Transverse colon (tissue), 4 donors: ENCODE measurements at regions not wholly inside any gene's neighbourhood (a gene's known extent, or its start where the extent isn't known, plus 50 kb on each side); places are given as distances from the start of the nearest gene placed in this dataset.

Experiments
- DNase-seq: peaks from one replicate; pipeline ENCODE4 v3.0.0-alpha.2; 2019
- H3K27ac ChIP-seq, 4 donors: fragments of 200-600 bp; sonication (generic); 2 replicates each; pipeline ENCODE4 v1.5.1; 2016 to 2018; ENCODE audit warnings: inconsistent platforms in 4 of 4
- H3K27me3 ChIP-seq: fragments of 200-600 bp; sonication (generic); 2 replicates; pipeline ENCODE4 v1.5.1; 2017; ENCODE audit warnings: inconsistent platforms
- H3K36me3 ChIP-seq, 4 donors: fragments of 200-600 bp; sonication (generic); 2 replicates each; pipeline ENCODE4 v1.5.1; 2017 to 2019; ENCODE audit warnings: inconsistent platforms in 4 of 4
- H3K4me1 ChIP-seq, 4 donors: fragments of 200-600 bp; sonication (generic); 2 replicates each; pipeline ENCODE4 v1.5.1; 2017 to 2020; ENCODE audit warnings: inconsistent platforms in 4 of 4
- H3K4me3 ChIP-seq, 4 donors: fragments of 200-600 bp; sonication (generic); 1 replicate in 1 of 4; 2 replicates in 3 of 4; pipeline versions ENCODE4 v1.5.1 to v1.6.1; 2017 to 2019; ENCODE audit warnings: inconsistent platforms in 4 of 4
- H3K9me3 ChIP-seq, 2 donors: fragments of 200-600 bp; sonication (generic); 2 replicates each; pipeline ENCODE4 v1.5.1; 2017 to 2019; ENCODE audit warnings: inconsistent platforms in 2 of 2
- CTCF ChIP-seq, 5 experiments: fragments of 200-600 bp in 3 of 5; fragments of 450-650 bp in 2 of 5; sonication (generic) in 3 of 5; IDR thresholded peaks; 1 replicate in 2 of 5; 2 replicates in 3 of 5; pipeline ENCODE4 v1.5.1; 2016 to 2017; ENCODE audit warnings: antibody characterized with exemption in 5 of 5, inconsistent platforms in 3 of 5, mild to moderate bottlenecking in 2 of 5, moderate library complexity in 1 of 5
- EP300 ChIP-seq: sonication (generic); formaldehyde crosslinking; IDR thresholded peaks from one replicate; pipeline ENCODE4 v1.6.1; 2017; ENCODE audit warnings: antibody characterized with exemption, low read depth
- POLR2A ChIP-seq: fragments of 450-650 bp; IDR thresholded peaks from one replicate; pipeline ENCODE4 v1.6.1; 2016; ENCODE audit warnings: antibody characterized with exemption, mild to moderate bottlenecking, moderate library complexity
- POLR2AphosphoS5 ChIP-seq, 3 donors: sonication (generic); formaldehyde crosslinking; IDR thresholded peaks; one replicate each; pipeline ENCODE4 v1.6.1; 2016; ENCODE audit warnings: antibody characterized with exemption in 3 of 3
- WGBS, 2 donors: methylation state at CpG; one replicate each; pipeline ENCODE4 v1.1.5; 2018; ENCODE audit warnings: low coverage in 1 of 2; 5-methylcytosine and 5-hydroxymethylcytosine counted together
- in situ Hi-C, 4 donors: fragments of 200-750 bp; cut with MboI; loops; one replicate each; pipeline versions ENCODE4 v1.15.0 to v1.15.1; 2017; ENCODE audit warnings: low sequenced_read_pairs in 3 of 4, low pct_ligation_motif_present in 1 of 4, low pct_unique_long_range_greater_than_20kb in 1 of 4
- intact Hi-C: fragments of 100-400 bp; cut with DNase I; formaldehyde crosslinking; loops from one replicate; pipeline ENCODE4 v1.15.1; 2023; ENCODE audit warnings: low total_unique reads

- Histone ChIP-seq H3K4me1 (no peaks in the 10 kb centered on the region), H3K36me3 (no peaks in the 10 kb centered on the region), H3K4me3 (no peak overlapping the region), H3K27me3 (peaks cover 8% of the 10 kb centered on the region), H3K9me3 (no peaks in the 10 kb centered on the region), H3K27ac (no peak overlapping the region)
- no peak for TF ChIP-seq POLR2A
- TF ChIP-seq POLR2AphosphoS5 (IDR thresholded peaks at IDR 0.05), result no peak
- in situ Hi-C loops (no loop called here), intact Hi-C loops (no loop called here)
- WGBS, 2 donors, result 75 to 77% methylated on average over 6 of the region's 6 CpGs
- no peak for DNase-seq
Observed at GRCh38 chr13:111401151-111401550, 80.7 kb downstream of the TEX29 start.

GRCh38 chr13:111401755-111402154 is 81.3 kb downstream of the TEX29 start:
- WGBS, 2 donors, result 80% methylated on average over 14 of the region's 14 CpGs; no CpG with 5 or more reads in 1 of the 2 donors
- in situ Hi-C loops, result no loop called here

DNA sequence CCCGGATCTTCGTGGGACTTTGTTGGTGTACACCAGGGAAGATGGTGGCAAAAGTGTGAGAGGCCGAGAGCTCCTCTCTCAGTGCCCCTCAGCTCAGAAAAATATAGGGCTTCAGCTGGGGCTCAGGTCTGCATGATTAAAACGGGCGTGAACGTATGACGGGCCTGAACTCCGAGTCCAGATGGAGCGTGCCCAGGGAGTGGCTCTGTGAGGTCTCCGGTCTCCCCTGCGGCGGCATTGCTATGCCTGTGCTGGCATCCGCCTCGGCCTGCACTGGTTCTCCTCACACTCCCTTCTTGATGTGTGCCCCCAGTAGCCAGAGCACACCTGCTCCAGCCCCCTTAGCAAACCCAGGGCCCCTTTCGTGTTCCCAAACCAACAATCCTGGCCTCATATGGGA is 82.0 kb downstream of the TEX29 start:
- no peak overlapping the region for H3K4me3 ChIP-seq
- H3K9me3 ChIP-seq, result no peaks in the 10 kb centered on the region
- DNase-seq, result no peak
- H3K36me3 ChIP-seq, result no peaks in the 10 kb centered on the region
- WGBS, 2 donors, result 84% methylated on average over 13 of the region's 15 CpGs; no CpG with 5 or more reads in 1 of the 2 donors
- peaks cover 10% of the 10 kb centered on the region for H3K27me3 ChIP-seq
- intact Hi-C loops (no loop called here), in situ Hi-C loops (no loop called here)
- no peak for TF ChIP-seq POLR2A
- TF ChIP-seq POLR2AphosphoS5 (IDR thresholded peaks at IDR 0.05), result no peak
- H3K27ac ChIP-seq, result no peak overlapping the region
- no peaks in the 10 kb centered on the region for H3K4me1 ChIP-seq

More at GRCh38 chr13:111401755-111402154, 81.3 kb downstream of the TEX29 start:
- Histone ChIP-seq H3K9me3 (no peaks in the 10 kb centered on the region), H3K27me3 (peaks cover 10% of the 10 kb centered on the region), H3K4me3 (no peak overlapping the region), H3K36me3 (no peaks in the 10 kb centered on the region), H3K27ac (no peak overlapping the region), H3K4me1 (no peaks in the 10 kb centered on the region)
- intact Hi-C loops, result no loop called here
- DNase-seq, result no peak
- TF ChIP-seq POLR2A (no peak), EP300 (no peak), POLR2AphosphoS5 (IDR thresholded peaks at IDR 0.05) (no peak), CTCF (IDR thresholded peaks at IDR 0.05) (no peak)

GRCh38 chr13:111403266-111403665 is 82.8 kb downstream of the TEX29 start:
- H3K27ac ChIP-seq, result no peak overlapping the region
- intact Hi-C loops, result no loop called here
- peaks cover 10% of the 10 kb centered on the region for H3K27me3 ChIP-seq
- WGBS, 2 donors, result 91% methylated on average over 9 of the region's 10 CpGs; no CpG with 5 or more reads in 1 of the 2 donors
- in situ Hi-C loops, result no loop called here
- TF ChIP-seq EP300, result no peak
- no peak for TF ChIP-seq CTCF (IDR thresholded peaks at IDR 0.05)
- TF ChIP-seq POLR2AphosphoS5 (IDR thresholded peaks at IDR 0.05), result no peak
- no peak overlapping the region for H3K4me3 ChIP-seq
- no peaks in the 10 kb centered on the region for H3K4me1 ChIP-seq
- DNase-seq, result no peak
- H3K9me3 ChIP-seq, result no peaks in the 10 kb centered on the region
- H3K36me3 ChIP-seq, result no peaks in the 10 kb centered on the region

- in situ Hi-C loops, result no loop called here
- H3K4me1 ChIP-seq, result peaks cover 0 to under 1% (median 0%) of the 10 kb centered on the region in 4 donors
- TF ChIP-seq POLR2AphosphoS5 (IDR thresholded peaks at IDR 0.05), result no peak
- H3K27me3 ChIP-seq, result peaks cover 19% of the 10 kb centered on the region
- no peak overlapping the region for H3K27ac ChIP-seq
- intact Hi-C loops, result no loop called here
- H3K4me3 ChIP-seq, result no peak overlapping the region
- H3K9me3 ChIP-seq, result no peaks in the 10 kb centered on the region
- WGBS, 2 donors, result 81% methylated on average over 12 of the region's 12 CpGs; no CpG with 5 or more reads in 1 of the 2 donors
- H3K36me3 ChIP-seq, result no peaks in the 10 kb centered on the region
- no peak for DNase-seq
Observed at GRCh38 chr13:111404746-111405145, 84.3 kb downstream of the TEX29 start.

GRCh38 chr13:111406636-111407035 is 86.2 kb downstream of the TEX29 start:
- 35 to 36% methylated on average over 1 to 3 of the region's 3 CpGs for WGBS, 2 donors

More at GRCh38 chr13:111406636-111407035, 86.2 kb downstream of the TEX29 start:
- DNase-seq, result no peak
- peaks cover 38% of the 10 kb centered on the region for H3K27me3 ChIP-seq
- intact Hi-C loops, result no loop called here
- in situ Hi-C loops, result no loop called here
- no peaks in the 10 kb centered on the region for H3K9me3 ChIP-seq
- no peak overlapping the region for H3K4me3 ChIP-seq
- peaks cover 0 to 19% (median 10%) of the 10 kb centered on the region in 4 donors for H3K4me1 ChIP-seq
- no peaks in the 10 kb centered on the region for H3K36me3 ChIP-seq
- no peak overlapping the region for H3K27ac ChIP-seq
- TF ChIP-seq POLR2A (no peak), POLR2AphosphoS5 (IDR thresholded peaks at IDR 0.05) (no peak), CTCF (IDR thresholded peaks at IDR 0.05) (no peak), EP300 (no peak)
